Mesodermal cell (in vitro differentiated cells): ENCODE measurements at regions not wholly inside any gene's neighbourhood (a gene's known extent, or its start where the extent isn't known, plus 50 kb on each side); places are given as distances from the start of the nearest gene placed in this dataset.

Experiments used
- H3K27ac ChIP-seq: 2 replicates; pipeline ENCODE4 v1.7.0; 2013; ENCODE audit warnings: mild to moderate bottlenecking, low read depth, low read length, moderate library complexity; ENCODE audit not compliant: severe bottlenecking
- H3K36me3 ChIP-seq: 2 replicates; pipeline ENCODE4 v1.7.1; 2013; ENCODE audit warnings: mild to moderate bottlenecking, low read length, moderate library complexity; ENCODE audit not compliant: control insufficient read depth, insufficient read depth
- H3K4me1 ChIP-seq: one replicate; pipeline ENCODE4 v1.7.1; 2013; ENCODE audit warnings: mild to moderate bottlenecking, low read length; ENCODE audit not compliant: insufficient read depth, control insufficient read depth, poor library complexity, severe bottlenecking
- H3K4me3 ChIP-seq: 2 replicates; pipeline ENCODE4 v1.7.0; 2013; ENCODE audit warnings: low read length, control low read depth, mild to moderate bottlenecking; ENCODE audit not compliant: insufficient read depth, poor library complexity, severe bottlenecking; ENCODE audit errors: extremely low read depth
- H3K9me3 ChIP-seq: 2 replicates; pipeline ENCODE4 v1.7.1; 2013; ENCODE audit warnings: mild to moderate bottlenecking, low read length, moderate library complexity; ENCODE audit not compliant: control insufficient read depth
- WGBS, 2 experiments: methylation state at CpG; one replicate each; pipeline ENCODE4 v1.1.5; 2013; ENCODE audit warnings: missing lambda C conversion rate in 2 of 2; ENCODE audit not compliant: insufficient coverage in 2 of 2; 5-methylcytosine and 5-hydroxymethylcytosine counted together

- WGBS, 2 experiments, result 92 to 93% methylated on average over 2 to 3 of the region's 3 CpGs
- no peaks in the 10 kb centered on the region for H3K36me3 ChIP-seq
- H3K9me3 ChIP-seq, result no peaks in the 10 kb centered on the region
- no peak overlapping the region for H3K27ac ChIP-seq
- H3K4me3 ChIP-seq, result no peak overlapping the region
- H3K4me1 ChIP-seq, result peaks cover 25% of the 10 kb centered on the region
These were observed 161.5 kb downstream of the ARRDC4 start for GRCh38 chr15:98121957-98122356.

- H3K4me1 ChIP-seq, result peaks cover 25% of the 10 kb centered on the region
- H3K9me3 ChIP-seq, result no peaks in the 10 kb centered on the region
- WGBS, 2 experiments, result 94 to 100% methylated on average over 2 of the region's 3 CpGs
- H3K4me3 ChIP-seq, result no peak overlapping the region
- no peaks in the 10 kb centered on the region for H3K36me3 ChIP-seq
- no peak overlapping the region for H3K27ac ChIP-seq
These were observed 162.8 kb downstream of the ARRDC4 start for GRCh38 chr15:98123297-98123696.

- Histone ChIP-seq H3K27ac (no peak overlapping the region), H3K9me3 (no peaks in the 10 kb centered on the region), H3K4me1 (peaks cover 25% of the 10 kb centered on the region), H3K36me3 (no peaks in the 10 kb centered on the region), H3K4me3 (no peak overlapping the region)
- 84 to 94% methylated on average over 4 to 5 of the region's 6 CpGs for WGBS, 2 experiments
These were observed 163.3 kb downstream of the ARRDC4 start for GRCh38 chr15:98123834-98124233.

- Histone ChIP-seq H3K4me1 (peaks cover 25% of the 10 kb centered on the region), H3K9me3 (no peaks in the 10 kb centered on the region), H3K4me3 (no peak overlapping the region), H3K27ac (no peak overlapping the region), H3K36me3 (no peaks in the 10 kb centered on the region)
- WGBS, 2 experiments, result 88 to 92% methylated on average over 6 of the region's 6 CpGs
These were observed 164.1 kb downstream of the ARRDC4 start for GRCh38 chr15:98124581-98124980.

GRCh38 chr15:98126326-98127085 lies 166.0 kb downstream of the ARRDC4 start:
- H3K27ac ChIP-seq, result no peak overlapping the region
- 93 to 95% methylated on average over 3 of the region's 8 CpGs for WGBS, 2 experiments
- H3K36me3 ChIP-seq, result no peaks in the 10 kb centered on the region
- H3K4me3 ChIP-seq, result no peak overlapping the region
- H3K9me3 ChIP-seq, result no peaks in the 10 kb centered on the region
- H3K4me1 ChIP-seq, result peaks cover 20% of the 10 kb centered on the region

GRCh38 chr15:98127586-98127985 lies 167.1 kb downstream of the ARRDC4 start:
- Histone ChIP-seq H3K4me3 (no peak overlapping the region), H3K36me3 (no peaks in the 10 kb centered on the region), H3K4me1 (peaks cover 16% of the 10 kb centered on the region), H3K27ac (no peak overlapping the region), H3K9me3 (no peaks in the 10 kb centered on the region)
- 37 to 45% methylated on average over 4 of the region's 5 CpGs for WGBS, 2 experiments

- 88 to 100% methylated on average over 4 of the region's 4 CpGs for WGBS, 2 experiments
- Histone ChIP-seq H3K4me3 (no peak overlapping the region), H3K9me3 (no peaks in the 10 kb centered on the region), H3K4me1 (no peaks in the 10 kb centered on the region), H3K27ac (no peak overlapping the region), H3K36me3 (no peaks in the 10 kb centered on the region)
These were observed 171.4 kb downstream of the ARRDC4 start for GRCh38 chr15:98131924-98132323.

GRCh38 chr15:98134905-98135304 lies 174.4 kb downstream of the ARRDC4 start:
- Histone ChIP-seq H3K9me3 (no peaks in the 10 kb centered on the region), H3K27ac (no peak overlapping the region), H3K4me3 (no peak overlapping the region), H3K4me1 (no peaks in the 10 kb centered on the region), H3K36me3 (no peaks in the 10 kb centered on the region)
- 92 to 97% methylated on average over 7 of the region's 7 CpGs for WGBS, 2 experiments

- Histone ChIP-seq H3K4me3 (no peak overlapping the region), H3K4me1 (no peaks in the 10 kb centered on the region), H3K36me3 (no peaks in the 10 kb centered on the region), H3K27ac (no peak overlapping the region), H3K9me3 (no peaks in the 10 kb centered on the region)
- 51 to 70% methylated on average over 3 to 4 of the region's 6 CpGs for WGBS, 2 experiments
These were observed 178.4 kb downstream of the ARRDC4 start for GRCh38 chr15:98138910-98139309.

- H3K4me1 ChIP-seq, result no peaks in the 10 kb centered on the region
- H3K9me3 ChIP-seq, result no peaks in the 10 kb centered on the region
- H3K36me3 ChIP-seq, result no peaks in the 10 kb centered on the region
- H3K27ac ChIP-seq, result no peak overlapping the region
- WGBS, 2 experiments, result no CpG with 5 or more reads among the region's 4 CpGs
- H3K4me3 ChIP-seq, result no peak overlapping the region
These were observed 178.8 kb downstream of the ARRDC4 start for GRCh38 chr15:98139337-98139736.

- 84 to 88% methylated on average over 1 to 2 of the region's 2 CpGs for WGBS, 2 experiments
- no peaks in the 10 kb centered on the region for H3K9me3 ChIP-seq
- H3K4me1 ChIP-seq, result no peaks in the 10 kb centered on the region
- H3K36me3 ChIP-seq, result no peaks in the 10 kb centered on the region
- H3K4me3 ChIP-seq, result no peak overlapping the region
- no peak overlapping the region for H3K27ac ChIP-seq
These were observed 182.1 kb downstream of the ARRDC4 start for GRCh38 chr15:98142572-98142971.
